Transverse colon (tissue), 4 donors: ENCODE measurements at regions not wholly inside any gene's neighbourhood (a gene's known extent, or its start where the extent isn't known, plus 50 kb on each side); places are given as distances from the start of the nearest gene placed in this dataset.

Experiments
- EP300 ChIP-seq: sonication (generic); formaldehyde crosslinking; IDR thresholded peaks from one replicate; pipeline ENCODE4 v1.6.1; 2017; ENCODE audit warnings: antibody characterized with exemption, low read depth
- POLR2A ChIP-seq: fragments of 450-650 bp; IDR thresholded peaks from one replicate; pipeline ENCODE4 v1.6.1; 2016; ENCODE audit warnings: antibody characterized with exemption, mild to moderate bottlenecking, moderate library complexity
- POLR2AphosphoS5 ChIP-seq, 3 donors: sonication (generic); formaldehyde crosslinking; IDR thresholded peaks; one replicate each; pipeline ENCODE4 v1.6.1; 2016; ENCODE audit warnings: antibody characterized with exemption in 3 of 3
- TF ChIP-seq, protein P1 (sequence below), 5 experiments: fragments of 200-600 bp in 3 of 5; fragments of 450-650 bp in 2 of 5; sonication (generic) in 3 of 5; IDR thresholded peaks; 1 replicate in 2 of 5; 2 replicates in 3 of 5; pipeline ENCODE4 v1.5.1; 2016 to 2017; ENCODE audit warnings: antibody characterized with exemption in 5 of 5, inconsistent platforms in 3 of 5, mild to moderate bottlenecking in 2 of 5, moderate library complexity in 1 of 5

DNA sequence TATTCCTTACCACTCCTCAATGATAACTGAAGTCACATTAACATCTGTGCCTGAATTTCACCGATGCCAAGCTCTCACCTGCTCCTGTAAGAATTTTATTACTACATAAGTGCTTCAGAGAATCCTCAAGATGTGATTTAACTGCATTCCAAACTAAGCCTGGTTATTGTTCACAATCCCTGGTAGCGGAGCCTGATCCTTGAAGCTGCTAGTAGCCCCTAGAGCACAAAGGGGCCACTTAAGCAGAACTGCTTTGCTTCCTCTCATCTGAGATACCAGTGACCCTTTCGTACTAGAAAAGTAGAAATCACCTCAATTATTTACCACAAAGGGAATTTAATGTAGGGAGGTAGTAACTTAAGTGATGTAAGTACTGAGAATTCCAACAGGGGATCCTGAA is 529.6 kb downstream of the CPS1 start:
- TF ChIP-seq, protein P1, sequence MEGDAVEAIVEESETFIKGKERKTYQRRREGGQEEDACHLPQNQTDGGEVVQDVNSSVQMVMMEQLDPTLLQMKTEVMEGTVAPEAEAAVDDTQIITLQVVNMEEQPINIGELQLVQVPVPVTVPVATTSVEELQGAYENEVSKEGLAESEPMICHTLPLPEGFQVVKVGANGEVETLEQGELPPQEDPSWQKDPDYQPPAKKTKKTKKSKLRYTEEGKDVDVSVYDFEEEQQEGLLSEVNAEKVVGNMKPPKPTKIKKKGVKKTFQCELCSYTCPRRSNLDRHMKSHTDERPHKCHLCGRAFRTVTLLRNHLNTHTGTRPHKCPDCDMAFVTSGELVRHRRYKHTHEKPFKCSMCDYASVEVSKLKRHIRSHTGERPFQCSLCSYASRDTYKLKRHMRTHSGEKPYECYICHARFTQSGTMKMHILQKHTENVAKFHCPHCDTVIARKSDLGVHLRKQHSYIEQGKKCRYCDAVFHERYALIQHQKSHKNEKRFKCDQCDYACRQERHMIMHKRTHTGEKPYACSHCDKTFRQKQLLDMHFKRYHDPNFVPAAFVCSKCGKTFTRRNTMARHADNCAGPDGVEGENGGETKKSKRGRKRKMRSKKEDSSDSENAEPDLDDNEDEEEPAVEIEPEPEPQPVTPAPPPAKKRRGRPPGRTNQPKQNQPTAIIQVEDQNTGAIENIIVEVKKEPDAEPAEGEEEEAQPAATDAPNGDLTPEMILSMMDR (IDR thresholded peaks at IDR 0.05) = no peak
- no peak for TF ChIP-seq POLR2A
- no peak for TF ChIP-seq POLR2AphosphoS5 (IDR thresholded peaks at IDR 0.05)
- TF ChIP-seq EP300 = no peak
